IMR-90 (cell line): ENCODE measurements at regions not wholly inside any gene's neighbourhood (a gene's known extent, or its start where the extent isn't known, plus 50 kb on each side); places are given as distances from the start of the nearest gene placed in this dataset.

Source experiments
- ATAC-seq: fragments of 200-7000 bp; cut with Tn5 transposase; 2 replicates; pipeline ENCODE4 v1.9.1; 2020; ENCODE audit warnings: low read depth, mild to moderate bottlenecking, moderate library complexity
- BruUV-seq: library from RNA; stranded (reverse); fragments of 400-500 nt; replicated peaks from 2 replicates; lab custom pipeline; 2021; lab: Mats Ljungman, UMichigan
- CTCF ChIA-PET: fragments of 300-600 bp; formaldehyde crosslinking; extraction: SDS; loops from one replicate; lab custom pipeline; 2021; ENCODE audit warnings: antibody characterized with exemption; lab: Yijun Ruan, JAX
- POLR2A ChIA-PET: fragments of 300-600 bp; sonication (Branson Sonifier 250); formaldehyde crosslinking; loops from one replicate; lab custom pipeline; 2022; ENCODE audit warnings: antibody characterized with exemption; ENCODE audit not compliant: unreplicated experiment; lab: Charles Lee
- DNase-seq: peaks from one replicate; pipeline ENCODE4 v3.0.0; 2013
- H2AFZ ChIP-seq: replicated peaks from 2 replicates; pipeline ENCODE3; 2013; ENCODE audit warnings: low read length, mild to moderate bottlenecking; ENCODE audit not compliant: poor library complexity
- H2AK5ac ChIP-seq: 2 replicates; pipeline ENCODE4 v1.6.1; 2013; ENCODE audit warnings: low read depth, low read length, inconsistent platforms
- H2AK9ac ChIP-seq: replicated peaks from 2 replicates; pipeline ENCODE3; 2013; ENCODE audit warnings: mild to moderate bottlenecking, low read depth, low read length, moderate library complexity; ENCODE audit not compliant: poor library complexity
- H2BK120ac ChIP-seq: 2 replicates; pipeline ENCODE4 v1.6.1; 2013; ENCODE audit warnings: low read depth, low read length, inconsistent platforms
- H2BK15ac ChIP-seq: 3 replicates; pipeline ENCODE4 v1.6.1; 2013; ENCODE audit warnings: low read depth, low read length, inconsistent platforms
- H2BK20ac ChIP-seq: 2 replicates; pipeline ENCODE4 v1.6.1; 2013; ENCODE audit warnings: low read depth, mild to moderate bottlenecking, inconsistent platforms, low read length, moderate library complexity
- H2BK5ac ChIP-seq: 2 replicates; pipeline ENCODE4 v1.6.1; 2013; ENCODE audit warnings: mild to moderate bottlenecking, low read depth, low read length, inconsistent platforms; ENCODE audit not compliant: poor library complexity, severe bottlenecking
- H3K14ac ChIP-seq: replicated peaks from 2 replicates; pipeline ENCODE4 v1.6.1; 2013; ENCODE audit warnings: low read depth, low read length, inconsistent platforms
- H3K18ac ChIP-seq: 2 replicates; pipeline ENCODE4 v1.6.1; 2013; ENCODE audit warnings: low read depth, low read length, control low read depth
- H3K23ac ChIP-seq: 2 replicates; pipeline ENCODE4 v1.6.1; 2013; ENCODE audit warnings: low read depth, low read length, inconsistent platforms
- H3K27ac ChIP-seq: 2 replicates; pipeline ENCODE4 v1.5.1; 2013; ENCODE audit warnings: mild to moderate bottlenecking, control low read depth, low read length; ENCODE audit not compliant: insufficient read depth
- H3K27me3 ChIP-seq: 2 replicates; pipeline ENCODE4 v1.6.1; 2013; ENCODE audit warnings: low read length; ENCODE audit not compliant: control insufficient read depth, insufficient read depth
- H3K36me3 ChIP-seq: 2 replicates; pipeline ENCODE4 v1.6.1; 2013; ENCODE audit warnings: low read length, mixed read lengths; ENCODE audit not compliant: control insufficient read depth, insufficient read depth
- H3K4ac ChIP-seq: 2 replicates; pipeline ENCODE4 v1.6.1; 2013; ENCODE audit warnings: low read depth, low read length, inconsistent platforms
- H3K4me1 ChIP-seq: 2 replicates; pipeline ENCODE4 v1.6.1; 2013; ENCODE audit warnings: low read length, mixed read lengths; ENCODE audit not compliant: control insufficient read depth, insufficient read depth
- H3K4me2 ChIP-seq: 2 replicates; pipeline ENCODE4 v1.6.1; 2013; ENCODE audit warnings: low read depth, mild to moderate bottlenecking, control low read depth, low read length, moderate library complexity
- H3K4me3 ChIP-seq: 2 replicates; pipeline ENCODE4 v1.5.1; 2013; ENCODE audit warnings: low read depth, mild to moderate bottlenecking, control low read depth, low read length, moderate library complexity; ENCODE audit not compliant: insufficient read depth
- H3K56ac ChIP-seq: 2 replicates; pipeline ENCODE4 v1.6.1; 2013; ENCODE audit warnings: low read length, inconsistent platforms; ENCODE audit not compliant: insufficient read depth; ENCODE audit errors: extremely low read depth
- H3K79me1 ChIP-seq, 2 experiments: 2 replicates each; pipeline ENCODE4 v1.6.1; 2013; ENCODE audit warnings: low read length in 2 of 2, inconsistent platforms in 1 of 2, low read depth in 1 of 2
- H3K9ac ChIP-seq: 2 replicates; pipeline ENCODE4 v1.6.1; 2013; ENCODE audit warnings: low read depth, low read length, control low read depth
- H3K9me1 ChIP-seq: 2 replicates; pipeline ENCODE4 v1.6.1; 2013; ENCODE audit warnings: low read length, inconsistent platforms; ENCODE audit not compliant: insufficient read depth
- H3K9me3 ChIP-seq: 2 replicates; pipeline ENCODE4 v1.6.1; 2013; ENCODE audit warnings: low read length; ENCODE audit not compliant: control insufficient read depth, insufficient read depth
- H4K20me1 ChIP-seq: 2 replicates; pipeline ENCODE4 v1.6.1; 2013; ENCODE audit warnings: low read length, inconsistent platforms; ENCODE audit not compliant: insufficient read depth
- H4K5ac ChIP-seq: 2 replicates; pipeline ENCODE4 v1.6.1; 2013; ENCODE audit warnings: mild to moderate bottlenecking, low read depth, low read length, control low read depth
- H4K8ac ChIP-seq, 2 experiments: 2 replicates each; pipeline ENCODE4 v1.6.1; 2013; ENCODE audit warnings: low read depth in 2 of 2, low read length in 2 of 2, control low read depth in 1 of 2, inconsistent platforms in 1 of 2
- H4K91ac ChIP-seq: 2 replicates; pipeline ENCODE4 v1.6.1; 2013; ENCODE audit warnings: low read depth, low read length, inconsistent platforms; ENCODE audit not compliant: insufficient read depth
- BHLHE40 ChIP-seq: fragments of 150-350 bp; IDR thresholded peaks from 2 replicates; pipeline ENCODE4 v1.6.1; 2016; ENCODE audit warnings: mild to moderate bottlenecking, low read depth, low read length
- CEBPB ChIP-seq: IDR thresholded peaks from 2 replicates; pipeline ENCODE4 v1.6.1; 2012; ENCODE audit warnings: low read depth, low read length, improper control_type of control experiment
- CHD1 ChIP-seq: IDR thresholded peaks from 2 replicates; pipeline ENCODE4 v1.6.1; 2012; ENCODE audit warnings: low read depth, low read length, improper control_type of control experiment
- CTCF ChIP-seq: conservative IDR thresholded peaks from 2 replicates; pipeline ENCODE4 v1.5.1; 2012; ENCODE audit warnings: mild to moderate bottlenecking, low read depth, low read length, improper control_type of control experiment
- ELK1 ChIP-seq: fragments of 150-350 bp; IDR thresholded peaks from 2 replicates; pipeline ENCODE4 v1.6.1; 2016; ENCODE audit warnings: low read depth, mild to moderate bottlenecking, low read length, moderate library complexity, borderline replicate concordance
- FOS ChIP-seq: fragments of 150-350 bp; IDR thresholded peaks from 2 replicates; pipeline ENCODE4 v1.6.1; 2016; ENCODE audit warnings: low read depth, low read length
- MAFK ChIP-seq: IDR thresholded peaks from 2 replicates; pipeline ENCODE4 v1.6.1; 2012; ENCODE audit warnings: low read depth, low read length, improper control_type of control experiment
- MAZ ChIP-seq: IDR thresholded peaks from 2 replicates; pipeline ENCODE4 v1.6.1; 2012; ENCODE audit warnings: low read depth, mild to moderate bottlenecking, low read length, improper control_type of control experiment, moderate library complexity, borderline replicate concordance
- MXI1 ChIP-seq: IDR thresholded peaks from 2 replicates; pipeline ENCODE4 v1.6.1; 2012; ENCODE audit warnings: low read depth, mild to moderate bottlenecking, low read length, moderate library complexity, borderline replicate concordance
- NFE2L2 ChIP-seq: fragments of 150-350 bp; IDR thresholded peaks from 2 replicates; pipeline ENCODE4 v1.6.1; 2016; ENCODE audit warnings: low read depth, mild to moderate bottlenecking, low read length
- POLR2A ChIP-seq: IDR thresholded peaks from 2 replicates; pipeline ENCODE4 v1.6.1; 2012; ENCODE audit warnings: mild to moderate bottlenecking, low read depth, low read length
- RAD21 ChIP-seq: IDR thresholded peaks from 2 replicates; pipeline ENCODE4 v1.6.1; 2012; ENCODE audit warnings: low read length, improper control_type of control experiment
- RCOR1 ChIP-seq: IDR thresholded peaks from 2 replicates; pipeline ENCODE4 v1.6.1; 2012; ENCODE audit warnings: mild to moderate bottlenecking, low read length, improper control_type of control experiment; ENCODE audit not compliant: insufficient replicate concordance
- RFX5 ChIP-seq: IDR thresholded peaks from 2 replicates; pipeline ENCODE4 v1.8.0; 2012; ENCODE audit warnings: low read depth, mild to moderate bottlenecking, low read length, moderate library complexity
- SMC3 ChIP-seq: fragments of 150-350 bp; IDR thresholded peaks from 2 replicates; pipeline ENCODE4 v1.6.1; 2016; ENCODE audit warnings: low read depth, mild to moderate bottlenecking, antibody characterized with exemption, low read length, moderate library complexity
- WGBS, 2 experiments: methylation state at CpG; one replicate each; pipeline versions ENCODE4 v1.1.5 to v1.1.7; 2013; ENCODE audit warnings: missing lambda C conversion rate in 2 of 2; ENCODE audit not compliant: insufficient read length in 1 of 2; ENCODE audit errors: extremely low coverage in 2 of 2; 5-methylcytosine and 5-hydroxymethylcytosine counted together
- dilution Hi-C: fragments of 300-500 bp; cut with HindIII; formaldehyde crosslinking; loops from one replicate; pipeline ENCODE4 v1.14.3; 2018; ENCODE audit warnings: low sequenced_read_pairs; ENCODE audit not compliant: unreplicated experiment
- in situ Hi-C: fragments of 300-500 bp; cut with MboI; formaldehyde crosslinking; loops from 3 replicates; pipeline ENCODE4 v1.14.3; 2019; ENCODE audit warnings: low sequenced_read_pairs, inconsistent platforms, mixed read lengths
- intact Hi-C: fragments of 100-400 bp; cut with micrococcal nuclease; formaldehyde crosslinking; loops from 2 replicates; pipeline ENCODE4 v1.10.0; 2022
- TF ChIP-seq, protein P1 (sequence below): fragments of 150-350 bp; IDR thresholded peaks from 2 replicates; pipeline ENCODE4 v1.6.1; 2017; ENCODE audit warnings: mild to moderate bottlenecking, antibody characterized with exemption, low read length, low read depth

- no peak overlapping the region for H3K9ac ChIP-seq
- no peak overlapping the region for H3K4ac ChIP-seq
- dilution Hi-C loops (no loop called here), intact Hi-C loops (no loop called here), in situ Hi-C loops (no loop called here)
- H3K9me3 ChIP-seq: no peaks in the 10 kb centered on the region
- no peak overlapping the region for H3K4me3 ChIP-seq
- POLR2A ChIA-PET: no interaction called here
- H3K23ac ChIP-seq: no peak overlapping the region
- H2BK5ac ChIP-seq: no peak overlapping the region
- no peak overlapping the region for H2BK15ac ChIP-seq
- no peak overlapping the region for H2BK120ac ChIP-seq
- DNase-seq (no peak), ATAC-seq (no peak)
- H3K18ac ChIP-seq: no peak overlapping the region
- H3K14ac ChIP-seq: no peak overlapping the region
- H2AK5ac ChIP-seq: no peak overlapping the region
- no peak overlapping the region for H4K5ac ChIP-seq
- TF ChIP-seq MXI1: no peak
- TF ChIP-seq ELK1: no peak
- TF ChIP-seq MAFK: no peak
- no peak for TF ChIP-seq FOS
- no peak for TF ChIP-seq CTCF
- TF ChIP-seq, protein P1, sequence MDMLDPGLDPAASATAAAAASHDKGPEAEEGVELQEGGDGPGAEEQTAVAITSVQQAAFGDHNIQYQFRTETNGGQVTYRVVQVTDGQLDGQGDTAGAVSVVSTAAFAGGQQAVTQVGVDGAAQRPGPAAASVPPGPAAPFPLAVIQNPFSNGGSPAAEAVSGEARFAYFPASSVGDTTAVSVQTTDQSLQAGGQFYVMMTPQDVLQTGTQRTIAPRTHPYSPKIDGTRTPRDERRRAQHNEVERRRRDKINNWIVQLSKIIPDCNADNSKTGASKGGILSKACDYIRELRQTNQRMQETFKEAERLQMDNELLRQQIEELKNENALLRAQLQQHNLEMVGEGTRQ: no peak
- TF ChIP-seq BHLHE40: no peak
- no peak for TF ChIP-seq MAZ
- no peak for TF ChIP-seq CHD1
- TF ChIP-seq SMC3: no peak
- TF ChIP-seq RCOR1: no peak
- TF ChIP-seq RFX5: no peak
- TF ChIP-seq NFE2L2: no peak
- TF ChIP-seq POLR2A: no peak
- TF ChIP-seq RAD21: no peak
- TF ChIP-seq CEBPB: no peak
- H3K27ac ChIP-seq: no peak overlapping the region
- H3K4me2 ChIP-seq: no peak overlapping the region
- H3K4me1 ChIP-seq: no peaks in the 10 kb centered on the region
- no CpG with 5 or more reads among the region's 1 CpG for WGBS, 2 experiments
- no peak overlapping the region for H4K91ac ChIP-seq
- no peaks in the 10 kb centered on the region for H4K20me1 ChIP-seq
- no peak overlapping the region for H3K56ac ChIP-seq
- H2AFZ ChIP-seq: no peak overlapping the region
- no peak overlapping the region for H4K8ac ChIP-seq
- no peak overlapping the region for H2AK9ac ChIP-seq
- no peaks in the 10 kb centered on the region for H3K36me3 ChIP-seq
- H3K27me3 ChIP-seq: no peaks in the 10 kb centered on the region
- no TSS peak for BruUV-seq
- no peaks in the 10 kb centered on the region for H3K79me1 ChIP-seq
- H3K9me1 ChIP-seq: no peaks in the 10 kb centered on the region
- H2BK20ac ChIP-seq: no peak overlapping the region
- CTCF ChIA-PET: interaction anchor here (0.6 kb wide), 1 partner anchor 16 kb away, joined by 3 read pairs; no protein-coding TSS in a partner anchor
Measured at GRCh38 chr21:16345757-16346156, 616.0 kb downstream of the USP25 start.
